ENCODE measurements at regions not wholly inside any gene's neighbourhood (a gene's known extent, or its start where the extent isn't known, plus 50 kb on each side); places are given as distances from the start of the nearest gene placed in this dataset.

DNA sequence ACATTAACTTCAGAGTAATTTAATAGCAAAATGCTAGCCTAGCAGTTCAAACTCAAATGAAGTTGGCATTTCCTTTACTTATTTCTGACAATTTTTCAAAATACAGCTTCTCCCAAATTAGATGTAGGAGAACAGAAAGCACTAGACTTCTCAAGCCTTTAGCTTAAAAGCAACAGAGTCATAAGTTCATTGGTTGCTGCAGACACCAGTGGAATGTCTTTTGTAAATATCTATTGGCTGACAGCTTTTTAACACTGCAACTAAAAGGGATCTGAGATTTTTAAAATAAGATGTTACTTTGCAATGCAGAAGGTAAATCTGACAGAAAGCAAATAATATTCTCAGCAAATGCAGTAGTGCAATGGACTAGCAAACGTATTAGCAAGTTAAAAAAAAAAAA, 259.3 kb downstream of the TBL1XR1 start:
- Histone ChIP-seq H3K27me3 (ENCODE audit: insufficient read depth) (no peaks in the 10 kb centered on the region), H3K4me2 (no peak overlapping the region), H3K79me2 (ENCODE audit: insufficient read depth) (no peaks in the 10 kb centered on the region), H3K4me1 (ENCODE audit: control insufficient read depth in 1 of 2, insufficient read depth in 2 of 2, low read depth in 1 of 2, low read length in 1 of 2) (peaks cover 0 to 2% of the 10 kb centered on the region in 2 experiments; a peak in 2 of 4 replicates), H3K9me2 (no peaks in the 10 kb centered on the region), H3K9me3 (no peaks in the 10 kb centered on the region), H4K20me1 (ENCODE audit: insufficient read depth) (no peaks in the 10 kb centered on the region), H3F3A (replicated peaks; ENCODE audit: insufficient read depth) (no peaks in the 10 kb centered on the region), H2AFZ (ENCODE audit: low read depth) (no peak overlapping the region), H3K36me3 (replicated peaks in 1 of 2; ENCODE audit: control insufficient read depth in 1 of 2, insufficient read depth in 2 of 2, low read length in 1 of 2) (no peaks in the 10 kb centered on the region), H3K27ac (ENCODE audit: low read depth in 2 of 2, low read length in 1 of 2) (no peak overlapping the region), H3K9ac (no peak overlapping the region), H3K4me3 (ENCODE audit: low read depth in 2 of 2, low read length in 1 of 2) (no peak overlapping the region)
- WGBS (ENCODE audit: low lambda C conversion rate) = 74% methylated on average over 1 of the region's 1 CpG
- ChIA-PET POLR2A (no interaction called here), CTCF (interaction anchor here (0.8 to 2.8 kb wide), 12 partner anchors 7 to 1647 kb away, joined by 3 to 29 read pairs (median 3); no protein-coding TSS in a partner anchor)
- no peak for DNase-seq
- no peak for TF ChIP-seq TEAD4 (IDR thresholded peaks at IDR 0.05; ENCODE audit: borderline replicate concordance, insufficient read depth)
- TF ChIP-seq IRF3 (IDR thresholded peaks at IDR 0.05; ENCODE audit: low read depth, low read length) = no peak
- no peak for TF ChIP-seq NRF1 (IDR thresholded peaks at IDR 0.05; ENCODE audit: low read depth, low read length)
- TF ChIP-seq RFX5 (IDR thresholded peaks at IDR 0.05; ENCODE audit: low read length) = no peak
- no peak for TF ChIP-seq EP300 (IDR thresholded peaks at IDR 0.05; ENCODE audit: borderline replicate concordance in 1 of 2, low read depth in 1 of 2, low read length in 1 of 2)
- no peak for TF ChIP-seq REST (IDR thresholded peaks at IDR 0.05; ENCODE audit: low read depth, low read length)
- TF ChIP-seq SIN3A (IDR thresholded peaks at IDR 0.05; ENCODE audit: borderline replicate concordance, low read depth, low read length) = no peak
- no peak for TF ChIP-seq EZH2phosphoT487 (IDR thresholded peaks at IDR 0.05; ENCODE audit: borderline replicate concordance, low read depth)
- no peak for TF ChIP-seq NFIC (IDR thresholded peaks at IDR 0.05; ENCODE audit: borderline replicate concordance)
- no peak for TF ChIP-seq GABPA (IDR thresholded peaks at IDR 0.05; ENCODE audit: low read depth)
- TF ChIP-seq TAF1 (IDR thresholded peaks at IDR 0.05; ENCODE audit: borderline replicate concordance, low read depth, low read length) = no peak
- no peak for TF ChIP-seq SMC3 (IDR thresholded peaks at IDR 0.05; ENCODE audit: low read depth, low read length)
- no peak for TF ChIP-seq PBX3 (IDR thresholded peaks at IDR 0.05)
- TF ChIP-seq ZBTB33 (IDR thresholded peaks at IDR 0.05; ENCODE audit: borderline replicate concordance, low read depth) = no peak
- no peak for TF ChIP-seq GATA2 (CRISPR knock-in tag; IDR thresholded peaks at IDR 0.05)
- TF ChIP-seq RCOR1 (IDR thresholded peaks at IDR 0.05; ENCODE audit: low read length) = no peak
- no peak for TF ChIP-seq ELF1 (IDR thresholded peaks at IDR 0.05)
- TF ChIP-seq FOXM1 (IDR thresholded peaks at IDR 0.05; ENCODE audit: low read depth) = no peak
- no peak for TF ChIP-seq MEF2A (IDR thresholded peaks at IDR 0.05; ENCODE audit: borderline replicate concordance, low read depth)

Measured in SK-N-SH (cell line).